GM21576 (cell line): ENCODE measurements at regions not wholly inside any gene's neighbourhood (a gene's known extent, or its start where the extent isn't known, plus 50 kb on each side); places are given as distances from the start of the nearest gene placed in this dataset.

Source experiments
- ATAC-seq: cut with Tn5 transposase; IDR thresholded peaks from one replicate; pipeline ENCODE4 v1.9.1; 2021; ENCODE audit warnings: mild to moderate bottlenecking, moderate library complexity; ENCODE audit not compliant: unreplicated experiment

GRCh38 chr10:108208038-108208437 is 1043.5 kb upstream of the SORCS1 start:
- ATAC-seq, result no peak

GRCh38 chr10:108204528-108205305 is 1040.2 kb upstream of the SORCS1 start:
- peak; percentile 59 for ATAC-seq

- ATAC-seq, result no peak
Observed at GRCh38 chr10:108203905-108204527, 1039.5 kb upstream of the SORCS1 start.

GRCh38 chr10:108187408-108188012 is 1023.0 kb upstream of the SORCS1 start:
- ATAC-seq, result no peak

- ATAC-seq, result no peak
Observed at GRCh38 chr10:108184114-108184513, 1019.6 kb upstream of the SORCS1 start.

- ATAC-seq, result no peak
Observed at GRCh38 chr10:108180878-108181277, 1016.4 kb upstream of the SORCS1 start.

- ATAC-seq, result no peak
Observed at GRCh38 chr10:108169846-108170245, 1005.3 kb upstream of the SORCS1 start.

- no peak for ATAC-seq
Observed at GRCh38 chr10:108167766-108168165, 1003.3 kb upstream of the SORCS1 start.

- no peak for ATAC-seq
Observed at GRCh38 chr10:108166401-108166800, 1001.9 kb upstream of the SORCS1 start.

GRCh38 chr10:108147346-108147745 is 982.8 kb upstream of the SORCS1 start:
- no peak for ATAC-seq

GRCh38 chr10:108141064-108141463 is 976.6 kb upstream of the SORCS1 start:
- ATAC-seq, result no peak

GRCh38 chr10:108132303-108132702 is 967.8 kb upstream of the SORCS1 start:
- ATAC-seq, result no peak

GRCh38 chr10:108130575-108130974 is 966.1 kb upstream of the SORCS1 start:
- ATAC-seq, result no peak

GRCh38 chr10:108112218-108112617 is 947.7 kb upstream of the SORCS1 start:
- ATAC-seq, result no peak

- no peak for ATAC-seq
Observed at GRCh38 chr10:108104551-108105156, 940.1 kb upstream of the SORCS1 start.

- no peak for ATAC-seq
Observed at GRCh38 chr10:108097258-108097657, 932.8 kb upstream of the SORCS1 start.

GRCh38 chr10:108095932-108096925 is 931.7 kb upstream of the SORCS1 start:
- ATAC-seq, result no peak

GRCh38 chr10:108090476-108091215 is 926.1 kb upstream of the SORCS1 start:
- no peak for ATAC-seq

- ATAC-seq, result no peak
Observed at GRCh38 chr10:108086502-108086901, 922.0 kb upstream of the SORCS1 start.

GRCh38 chr10:108082596-108082995 is 918.1 kb upstream of the SORCS1 start:
- no peak for ATAC-seq
